Hindlimb muscle (tissue), 1 donor: ENCODE measurements at regions not wholly inside any gene's neighbourhood (a gene's known extent, or its start where the extent isn't known, plus 50 kb on each side); places are given as distances from the start of the nearest gene placed in this dataset.
"Not testable (repeated sequence)": the region's sequence is repeated elsewhere in the genome, so short reads cannot be mapped to it uniquely, and the experiment has no call there.

Experiments
- DNase-seq: peaks from one replicate; pipeline ENCODE4 v3.0.0-alpha.2; 2013

GRCh38 chr7:68724965-68725364, 873.3 kb upstream of the AUTS2 start:
- no peak for DNase-seq

DNA sequence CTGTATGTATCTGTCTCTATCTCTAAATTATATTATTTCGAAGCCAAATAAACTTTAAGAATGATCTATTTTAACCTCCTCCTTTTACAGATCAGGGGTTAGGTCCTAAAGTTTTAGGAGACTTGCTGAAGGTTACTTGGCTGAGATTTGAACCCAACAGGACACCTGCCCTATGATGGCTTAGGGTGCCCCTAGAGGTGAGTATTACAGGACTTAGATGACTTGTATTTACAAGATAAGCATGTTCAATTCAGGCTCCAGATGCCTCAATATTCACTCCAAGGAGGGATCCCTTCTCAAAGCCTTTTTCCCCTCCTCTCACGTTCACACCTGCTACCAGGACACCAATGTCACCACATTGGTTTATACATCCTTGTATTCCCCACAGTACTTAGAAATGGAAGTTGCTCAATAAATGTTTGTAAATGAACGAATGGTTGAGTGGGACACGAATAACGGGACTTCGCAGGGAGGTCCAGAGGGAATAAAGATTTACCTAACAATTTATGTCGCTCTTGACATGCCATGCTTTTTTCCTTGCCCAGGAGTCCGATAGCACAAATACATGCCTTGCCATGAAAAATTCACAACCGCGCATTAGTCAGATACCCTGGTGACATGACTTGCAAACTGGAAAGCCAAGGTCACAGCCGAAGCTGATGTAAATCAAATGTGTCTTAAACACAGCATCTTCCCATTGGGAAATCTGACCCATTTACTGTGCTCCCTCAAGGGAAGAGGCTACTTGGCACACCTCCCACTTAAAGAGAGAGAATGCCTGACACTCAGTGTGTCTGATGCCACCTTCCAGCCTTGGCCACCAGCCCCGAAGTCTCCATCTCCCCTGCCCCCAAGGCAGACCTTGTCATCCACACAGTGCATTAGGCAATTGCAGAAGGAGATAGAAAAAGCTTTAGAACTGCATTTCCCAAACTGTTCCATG, 872.2 kb upstream of the AUTS2 start:
- DNase-seq: no peak

GRCh38 chr7:68728720-68729119, 869.6 kb upstream of the AUTS2 start:
- not testable (repeated sequence) for DNase-seq

DNA sequence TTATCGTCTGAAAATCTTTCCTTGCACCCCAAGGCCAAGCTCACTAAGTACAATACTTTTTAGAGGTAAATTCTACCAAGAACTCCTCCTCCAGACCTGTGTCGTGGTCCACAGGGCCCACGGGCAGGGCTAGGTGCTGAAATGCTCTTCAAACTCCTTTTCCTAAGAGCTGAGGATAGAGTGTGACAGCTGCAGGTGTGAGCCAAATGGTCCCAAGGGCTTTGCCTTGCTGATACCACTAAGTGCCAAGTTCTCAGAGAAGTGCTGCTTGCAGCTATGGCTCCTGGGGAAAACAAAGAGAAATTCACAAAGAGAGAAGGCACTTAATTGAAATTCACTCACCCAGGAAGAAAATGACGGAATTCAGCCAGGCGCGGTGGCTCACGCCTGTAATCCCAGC, 868.9 kb upstream of the AUTS2 start:
- no peak for DNase-seq

DNA sequence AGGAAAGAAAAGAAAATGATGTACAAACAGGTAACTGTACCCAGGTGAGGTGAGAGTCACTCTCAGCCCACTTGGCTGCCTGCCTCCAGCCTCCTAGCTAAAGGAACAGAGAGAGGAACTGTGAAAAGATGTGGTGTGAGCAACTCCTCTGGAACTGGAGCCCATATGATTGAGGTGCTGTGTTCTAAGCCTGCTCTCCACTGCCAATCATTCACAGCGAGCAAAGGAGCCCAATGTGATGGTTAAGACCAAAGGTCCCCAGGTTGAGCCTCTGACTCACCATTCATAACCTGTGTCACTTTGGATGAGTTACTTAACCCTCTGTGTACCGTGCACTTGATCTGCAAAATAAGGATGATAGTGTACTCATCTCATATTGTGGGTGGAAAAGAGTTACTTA, 868.1 kb upstream of the AUTS2 start:
- no peak for DNase-seq

- DNase-seq: no peak
Measured at GRCh38 chr7:68730964-68731363, 867.3 kb upstream of the AUTS2 start.

GRCh38 chr7:68733219-68734153, 864.8 kb upstream of the AUTS2 start:
- DNase-seq: no peak

DNA sequence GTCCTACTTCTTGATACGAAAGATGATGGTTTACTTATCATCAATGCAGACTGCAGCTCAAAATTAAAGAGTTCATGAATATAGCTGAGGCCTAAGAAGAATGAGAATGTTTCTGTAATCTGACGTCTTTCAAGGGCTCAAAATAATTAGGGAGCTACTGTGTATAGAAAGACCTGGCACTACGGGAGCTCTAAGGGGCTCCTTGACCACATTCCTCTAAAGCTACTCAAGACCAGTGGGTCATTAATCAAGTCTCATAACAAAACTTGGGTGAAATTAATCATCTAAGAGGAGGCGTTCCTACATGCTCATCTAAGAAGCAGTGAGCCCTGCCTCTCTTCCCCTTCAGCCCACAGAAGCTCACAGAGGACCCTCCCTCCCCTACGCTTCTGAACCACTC, 863.8 kb upstream of the AUTS2 start:
- no peak for DNase-seq

DNA sequence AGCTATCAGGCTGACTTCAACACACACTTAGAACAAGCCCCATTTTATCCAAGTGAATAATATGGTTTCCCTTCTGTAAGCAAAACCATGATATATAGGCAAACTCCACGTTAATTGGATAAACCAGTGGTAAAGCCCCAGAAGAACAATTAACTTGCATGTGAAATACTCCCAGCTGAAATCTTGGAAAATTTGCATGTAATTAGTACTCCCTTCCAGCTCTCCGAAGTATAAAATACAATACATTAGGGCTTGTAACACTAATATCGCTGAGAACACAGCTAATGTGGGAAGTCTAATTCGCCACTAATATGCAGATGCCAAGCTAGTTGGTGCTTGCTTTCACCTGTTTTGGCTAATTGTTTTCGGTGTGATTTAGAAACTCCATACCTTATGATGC, 859.0 kb upstream of the AUTS2 start:
- DNase-seq: no peak

DNA sequence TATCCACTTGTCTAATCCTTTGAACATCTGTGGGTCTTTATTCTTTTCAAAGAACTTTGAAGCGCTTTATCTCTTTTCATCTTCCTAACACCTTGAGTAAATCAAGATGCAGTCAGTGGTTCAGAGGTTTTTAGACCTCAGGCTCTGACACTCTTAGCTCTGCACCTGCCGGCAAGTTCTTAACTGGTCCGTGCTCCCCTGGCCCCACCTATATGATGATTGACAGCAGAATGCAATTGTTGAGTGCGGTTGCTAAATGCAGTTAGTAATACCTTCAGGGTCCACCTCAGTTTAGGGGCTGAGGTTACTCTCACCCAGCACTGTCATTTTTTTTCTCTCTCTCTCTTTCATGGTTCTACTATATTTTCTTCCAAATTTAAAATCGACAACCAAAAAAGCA, 854.2 kb upstream of the AUTS2 start:
- DNase-seq: no peak

DNA sequence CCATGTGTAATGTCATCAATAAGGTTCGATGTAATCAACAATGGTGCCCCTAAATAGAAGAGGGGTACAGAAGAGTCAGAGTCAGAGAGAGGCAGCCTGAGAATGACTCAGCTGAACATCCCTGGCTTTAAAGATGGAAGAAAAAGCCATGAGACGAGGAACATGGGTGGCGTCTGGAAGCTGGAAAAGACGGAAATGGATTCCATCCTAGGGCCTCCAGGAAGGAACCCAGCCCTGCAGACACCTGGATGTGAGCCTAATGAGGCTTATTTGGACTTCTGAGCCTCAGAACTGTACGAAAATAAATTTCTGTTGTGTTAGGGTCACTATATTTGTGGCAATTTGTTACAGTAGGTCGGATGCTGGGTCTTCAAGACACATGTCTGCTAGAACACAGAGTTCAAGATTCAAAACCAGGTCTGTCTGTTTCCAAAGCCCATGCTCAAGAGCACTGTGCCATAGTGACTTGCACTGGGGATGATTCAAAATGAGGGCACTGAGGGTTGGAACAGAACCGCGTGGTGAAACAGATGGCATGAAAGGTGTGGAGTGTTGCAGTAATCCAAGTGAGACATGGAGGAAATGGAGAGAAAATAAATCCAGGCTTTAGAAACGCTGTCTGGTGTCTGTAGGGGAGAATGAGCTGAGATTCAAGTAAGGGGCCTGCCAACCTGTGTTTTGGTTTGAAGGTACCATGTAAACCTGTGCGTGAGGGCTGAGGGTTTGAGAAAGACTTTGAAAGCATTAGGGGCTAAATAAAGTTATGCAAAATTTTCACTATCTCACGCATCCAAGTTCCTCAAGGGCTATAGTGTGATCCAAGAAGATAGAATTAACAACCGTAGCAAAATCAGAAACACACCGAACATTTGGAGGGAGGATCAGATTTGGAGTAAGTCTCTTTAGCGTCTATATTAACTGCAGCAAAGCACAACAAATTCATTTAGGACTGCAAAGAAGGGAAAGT, 849.1 kb upstream of the AUTS2 start:
- DNase-seq: no peak

- DNase-seq: no peak
Measured at GRCh38 chr7:68752485-68753178, 845.6 kb upstream of the AUTS2 start.

DNA sequence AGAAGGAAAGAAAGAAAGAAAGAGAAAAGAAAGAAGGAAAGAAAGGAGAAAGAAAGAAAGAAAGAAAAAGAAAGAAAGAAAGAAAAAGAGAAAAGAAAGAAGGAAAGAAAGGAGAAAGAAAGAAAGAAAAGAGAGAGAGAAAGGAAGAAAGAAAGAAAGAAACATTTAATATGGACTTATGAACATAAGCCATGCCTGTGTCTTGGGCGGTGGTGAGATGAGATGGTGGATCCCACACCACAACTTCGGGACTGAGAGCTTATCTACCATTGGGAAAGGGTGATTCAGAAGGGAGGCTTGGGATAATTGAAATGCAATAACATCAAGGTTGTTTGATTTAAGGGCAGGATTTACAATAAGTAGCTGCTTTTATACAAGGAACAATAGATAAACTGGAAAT, 843.9 kb upstream of the AUTS2 start:
- no peak for DNase-seq

DNA sequence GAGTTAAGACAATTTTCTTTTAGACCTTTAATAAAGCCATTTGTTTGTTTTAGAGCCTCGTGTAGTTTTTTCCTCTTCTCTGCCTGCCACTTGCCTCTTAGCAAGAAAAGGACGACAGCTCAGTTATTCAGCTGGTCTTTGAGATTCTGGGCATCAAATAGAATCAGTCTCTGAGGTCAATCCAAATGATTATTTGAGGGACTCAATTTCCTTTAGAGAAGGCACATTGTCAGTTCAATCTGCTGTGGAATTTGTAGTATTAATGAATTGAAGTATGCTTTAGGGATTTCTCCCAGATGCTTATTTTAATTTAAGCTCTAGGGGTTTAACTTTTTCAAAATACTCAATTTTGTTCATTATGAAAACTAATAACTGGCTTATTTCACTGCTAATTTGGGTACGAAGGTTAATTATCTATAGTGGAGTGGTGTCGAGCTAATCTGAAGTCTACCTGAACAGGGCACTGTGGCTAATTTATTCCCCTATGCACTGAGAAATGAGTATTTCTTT, 841.2 kb upstream of the AUTS2 start:
- no peak for DNase-seq

GRCh38 chr7:68760556-68760955, 837.7 kb upstream of the AUTS2 start:
- no peak for DNase-seq

DNA sequence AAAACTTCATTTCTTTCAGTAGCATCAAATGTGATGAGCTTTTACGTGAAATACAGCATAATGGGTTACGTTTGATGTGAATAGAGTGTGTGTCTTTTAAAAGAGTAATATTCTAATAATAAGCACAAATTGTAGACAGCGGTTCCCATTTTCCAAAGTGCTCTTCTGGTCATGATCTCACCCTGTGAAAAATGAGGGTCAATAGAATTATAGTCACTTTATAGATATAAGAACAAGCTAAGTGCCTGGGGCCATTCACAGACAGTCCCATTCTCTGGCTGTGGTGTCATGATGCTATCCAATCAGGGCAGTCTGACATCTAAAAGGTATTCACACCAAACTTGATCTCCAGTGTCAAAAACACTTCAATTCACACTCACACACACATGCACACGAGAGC, 830.8 kb upstream of the AUTS2 start:
- no peak for DNase-seq

DNA sequence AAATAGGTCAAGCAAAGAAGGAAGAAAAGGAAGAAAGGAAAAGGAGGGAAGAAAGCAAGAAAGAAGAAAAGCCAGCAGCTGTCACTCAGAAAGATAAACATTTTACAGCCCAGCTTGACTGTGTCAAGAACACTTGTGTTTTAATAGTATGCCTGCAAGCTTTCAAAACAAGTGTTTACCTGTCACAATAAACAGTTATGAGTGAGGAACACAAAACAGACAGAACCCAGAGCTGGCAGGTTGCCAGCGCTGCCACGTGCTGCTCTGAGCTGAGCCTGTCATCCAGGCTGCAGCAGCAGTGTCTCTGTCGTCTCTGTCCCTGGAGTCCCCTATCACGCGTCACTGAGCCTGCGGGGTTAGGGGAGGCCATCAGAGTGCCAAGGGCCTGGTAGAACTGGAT, 827.6 kb upstream of the AUTS2 start:
- peak; percentile 24 for DNase-seq

- DNase-seq: no peak
Measured at GRCh38 chr7:68776326-68776725, 821.9 kb upstream of the AUTS2 start.

DNA sequence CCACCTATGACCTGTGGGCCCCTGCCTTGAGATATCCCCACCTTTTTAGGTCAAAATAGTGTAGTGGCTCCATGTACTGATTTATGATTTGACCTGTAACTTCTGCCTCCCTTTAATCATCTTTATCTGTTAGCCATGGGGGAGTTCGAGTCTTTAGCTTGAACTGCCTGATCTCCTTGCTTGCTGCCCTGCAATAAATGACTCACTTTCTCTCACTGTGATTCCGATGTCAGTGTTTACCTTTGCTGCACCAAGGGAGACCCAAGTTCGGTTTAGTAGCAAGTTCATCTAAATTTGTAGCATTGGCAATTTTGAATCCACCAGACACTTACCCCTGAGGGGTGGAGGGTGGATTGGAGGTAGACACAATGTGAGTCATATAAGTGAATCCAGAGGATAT, 814.6 kb upstream of the AUTS2 start:
- no peak for DNase-seq

- no peak for DNase-seq
Measured at GRCh38 chr7:68785036-68785435, 813.2 kb upstream of the AUTS2 start.

DNA sequence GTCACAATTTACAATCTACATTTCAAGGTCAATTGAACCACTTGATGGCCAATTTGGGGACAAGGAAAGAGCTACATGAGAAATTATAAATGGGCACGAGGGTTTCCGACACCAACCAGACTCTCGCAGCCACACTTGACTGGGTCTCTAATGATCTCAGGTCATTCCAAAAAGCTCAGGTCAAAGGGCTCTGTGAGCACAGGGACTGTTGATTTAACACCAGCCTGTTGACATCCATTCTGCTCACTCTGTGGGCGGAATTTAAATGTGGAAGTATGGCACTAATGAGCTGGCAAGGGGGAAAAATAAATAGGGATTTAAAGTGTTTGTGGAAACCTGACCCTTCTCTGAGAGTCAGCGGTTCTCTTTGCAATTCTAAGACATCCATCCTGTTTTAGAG, 810.7 kb upstream of the AUTS2 start:
- DNase-seq: no peak
